ENCODE measurements at regions not wholly inside any gene's neighbourhood (a gene's known extent, or its start where the extent isn't known, plus 50 kb on each side); places are given as distances from the start of the nearest gene placed in this dataset.
A peak's percentile ranks its signal among the peaks of the same experiment; 100 is the strongest.
"Not testable (repeated sequence)": the region's sequence is repeated elsewhere in the genome, so short reads cannot be mapped to it uniquely, and the experiment has no call there.

DNA sequence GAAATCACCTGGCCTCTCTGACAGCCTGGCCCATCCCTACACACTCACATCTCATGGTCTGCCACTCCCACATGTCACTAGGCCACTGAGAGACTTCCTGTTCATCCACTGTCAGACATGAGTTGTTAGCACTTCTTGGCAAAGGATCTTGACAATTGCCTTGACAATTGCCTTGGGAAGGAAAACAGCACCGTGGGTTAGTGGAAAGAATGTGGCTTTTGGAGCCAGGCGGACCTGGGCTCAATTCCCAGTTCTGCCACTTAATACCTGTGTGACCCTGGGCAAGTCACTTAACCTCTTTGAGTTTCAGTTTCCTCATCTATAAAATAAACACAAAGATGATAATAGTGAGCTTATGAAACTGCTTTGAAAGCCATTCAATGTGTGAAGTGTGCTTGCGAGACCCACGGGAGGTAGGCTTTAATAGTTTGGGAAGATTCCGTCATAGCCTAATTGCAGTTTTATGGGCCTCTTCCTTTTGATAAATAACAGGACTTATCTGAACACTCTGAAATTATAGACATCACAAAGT lies 250.4 kb downstream of the C12orf75 start:
- peak; percentile 83 to 85 for DNase-seq (ENCODE audit: low read depth in 2 of 2)

DNA sequence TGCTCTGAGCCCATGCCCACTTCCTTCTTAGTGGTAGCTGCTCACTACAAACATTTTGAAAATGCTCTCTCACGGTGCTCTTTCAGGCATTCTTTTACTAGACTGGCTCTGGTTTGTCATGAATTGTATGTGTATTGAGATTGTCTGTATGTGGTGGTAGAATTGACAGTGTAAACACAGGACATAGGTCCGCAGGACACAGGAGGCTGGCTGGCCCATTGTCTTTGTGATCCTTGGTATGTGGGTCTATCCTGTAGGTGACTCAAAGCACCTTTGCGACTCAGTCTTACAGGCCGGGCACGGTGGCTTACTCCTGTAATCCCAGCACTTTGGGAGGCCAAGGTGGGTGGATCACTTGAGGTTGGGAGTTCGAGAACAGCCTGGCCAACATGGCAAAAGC lies 250.9 kb downstream of the C12orf75 start:
- peak in 1 of 2 donors; percentile 16 for DNase-seq (ENCODE audit: low read depth in 2 of 2)

DNA sequence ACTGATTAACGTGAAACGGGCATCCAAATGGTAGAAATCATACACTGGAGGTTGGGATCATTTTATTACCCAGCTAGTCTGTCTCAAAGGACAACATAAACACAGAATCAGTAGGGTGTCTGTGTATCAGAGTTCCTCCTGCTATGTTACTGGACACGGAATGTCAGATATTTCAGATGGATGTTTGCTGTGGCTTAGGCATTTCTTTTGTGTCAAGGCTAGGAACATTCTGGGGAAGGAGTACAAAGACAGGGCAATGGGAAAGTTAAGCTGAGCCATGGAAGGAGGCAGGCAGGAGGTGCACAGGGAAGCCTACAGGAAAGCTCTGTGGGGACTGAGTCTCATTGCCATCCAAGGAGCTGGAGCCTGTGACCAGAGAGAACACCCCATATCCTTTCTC lies 254.6 kb downstream of the C12orf75 start:
- DNase-seq (ENCODE audit: low read depth in 2 of 2): no peak

DNA sequence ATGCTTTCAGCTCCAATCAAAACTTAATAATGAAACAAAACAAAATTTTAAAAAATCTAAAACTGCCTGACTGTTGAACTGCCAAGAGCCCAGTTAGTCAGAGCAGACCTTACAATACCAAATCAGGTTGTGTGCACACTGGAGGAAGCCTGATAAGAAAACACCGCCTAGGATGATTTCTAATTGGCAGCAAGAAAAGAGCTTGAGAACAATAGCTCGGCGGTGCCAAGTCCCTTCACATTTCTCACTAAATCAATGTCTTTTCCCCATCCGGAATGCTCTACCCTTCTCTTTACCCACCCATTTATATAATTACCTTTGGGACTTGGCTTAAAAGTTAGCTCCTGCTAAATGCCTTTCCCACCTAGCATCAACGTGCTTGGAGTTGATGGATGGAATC lies 256.7 kb downstream of the C12orf75 start:
- peak in 1 of 2 donors; percentile 93 for DNase-seq (ENCODE audit: low read depth in 2 of 2)

DNA sequence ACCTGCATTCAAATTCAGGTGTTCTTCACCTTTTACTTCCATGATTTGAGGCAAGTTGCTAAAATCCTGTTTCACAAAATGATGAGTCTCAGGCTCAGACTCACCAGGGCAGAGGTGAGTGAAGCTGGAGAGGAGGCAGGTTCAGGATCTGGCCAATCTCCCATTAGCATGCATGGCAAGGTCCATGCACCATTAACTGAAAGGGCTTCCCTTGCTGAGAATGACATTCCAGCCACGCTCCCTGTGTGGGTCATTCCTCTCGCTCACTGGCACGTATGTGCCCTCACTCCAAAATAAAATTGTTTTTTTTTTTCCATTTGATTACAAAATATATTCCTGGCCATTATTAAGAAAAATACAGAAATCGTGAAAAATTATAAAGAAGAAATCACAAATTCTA lies 257.6 kb downstream of the C12orf75 start:
- no peak for DNase-seq (ENCODE audit: low read depth in 2 of 2)

DNA sequence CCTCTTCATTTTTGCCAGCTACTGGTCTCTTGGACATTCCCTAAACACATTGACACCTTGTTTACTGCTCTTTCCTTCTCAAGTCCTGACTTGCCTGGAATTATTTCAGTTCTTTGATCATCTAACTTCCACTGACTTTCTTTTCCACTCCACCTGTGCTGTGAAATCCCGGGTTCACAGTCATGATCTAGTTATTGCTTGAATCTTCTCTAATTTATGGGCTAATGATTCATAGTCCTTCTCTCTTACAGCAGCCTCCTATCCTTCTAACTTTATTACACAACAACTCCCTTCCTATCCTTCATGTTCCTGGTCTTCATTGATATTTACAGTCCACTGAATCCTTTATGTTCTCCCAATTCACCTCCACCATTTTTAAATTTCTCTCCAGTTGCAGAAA lies 260.1 kb downstream of the C12orf75 start:
- peak in 1 of 2 donors; percentile 17 for DNase-seq (ENCODE audit: low read depth in 2 of 2)

DNA sequence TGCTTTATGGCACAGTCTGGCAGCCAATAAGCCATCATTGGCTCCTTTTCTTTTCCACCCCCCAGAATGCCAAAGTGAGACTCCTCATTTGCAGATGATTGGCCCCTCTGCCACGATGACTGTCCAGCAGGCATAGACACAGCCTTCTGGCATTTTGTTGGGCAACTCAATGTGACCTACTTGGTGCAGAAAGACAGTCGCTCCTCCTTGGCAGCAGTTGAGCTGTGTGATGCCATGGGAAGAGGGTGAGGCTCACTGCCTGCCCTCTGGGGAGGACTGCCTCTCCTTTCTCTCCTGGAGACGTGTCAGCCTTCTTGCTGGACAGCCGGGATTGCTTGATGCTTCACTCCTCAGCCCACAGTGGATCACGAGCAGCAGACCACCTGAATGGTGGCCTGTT lies 264.9 kb downstream of the C12orf75 start:
- no peak for DNase-seq (ENCODE audit: low read depth in 2 of 2)

DNA sequence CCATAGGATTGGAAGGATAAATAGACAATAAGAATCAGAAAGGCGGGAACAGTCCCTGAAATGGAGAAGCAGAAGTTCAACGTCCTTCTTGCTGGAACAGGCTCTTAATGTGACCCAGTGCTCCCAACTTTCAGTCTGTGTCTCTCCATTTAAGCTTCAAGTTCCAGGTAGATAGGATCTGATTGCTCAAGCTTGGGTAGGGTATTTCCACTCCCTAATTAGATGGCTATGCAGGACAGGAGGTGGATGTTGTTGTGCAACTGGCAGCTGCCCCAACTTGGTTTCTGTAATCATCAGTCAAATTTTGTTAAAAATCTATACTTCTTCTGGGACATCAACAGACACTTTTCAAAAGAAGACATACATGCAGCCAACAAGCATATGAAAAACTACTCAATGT lies 266.2 kb downstream of the C12orf75 start:
- no peak for DNase-seq (ENCODE audit: low read depth in 2 of 2)

DNA sequence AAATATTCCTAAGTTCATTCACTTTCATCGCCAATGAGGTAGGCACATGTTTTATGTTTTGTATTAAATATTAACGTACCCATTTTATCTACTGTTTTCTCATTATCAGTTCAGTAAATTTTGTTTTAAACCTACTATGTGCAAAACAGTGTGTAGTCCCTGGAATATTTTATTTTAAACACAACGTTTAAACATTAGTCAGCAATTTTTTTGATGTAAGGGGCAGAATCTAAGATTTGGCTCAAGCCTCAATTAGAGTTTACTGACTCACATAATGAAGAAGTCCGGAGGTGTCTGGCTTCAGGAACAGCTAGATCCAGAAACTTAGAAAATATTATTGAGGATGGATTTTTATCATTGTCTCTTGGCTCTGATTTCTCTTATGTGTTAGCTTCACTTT lies 267.5 kb downstream of the C12orf75 start:
- no peak for DNase-seq (ENCODE audit: low read depth in 2 of 2)

DNA sequence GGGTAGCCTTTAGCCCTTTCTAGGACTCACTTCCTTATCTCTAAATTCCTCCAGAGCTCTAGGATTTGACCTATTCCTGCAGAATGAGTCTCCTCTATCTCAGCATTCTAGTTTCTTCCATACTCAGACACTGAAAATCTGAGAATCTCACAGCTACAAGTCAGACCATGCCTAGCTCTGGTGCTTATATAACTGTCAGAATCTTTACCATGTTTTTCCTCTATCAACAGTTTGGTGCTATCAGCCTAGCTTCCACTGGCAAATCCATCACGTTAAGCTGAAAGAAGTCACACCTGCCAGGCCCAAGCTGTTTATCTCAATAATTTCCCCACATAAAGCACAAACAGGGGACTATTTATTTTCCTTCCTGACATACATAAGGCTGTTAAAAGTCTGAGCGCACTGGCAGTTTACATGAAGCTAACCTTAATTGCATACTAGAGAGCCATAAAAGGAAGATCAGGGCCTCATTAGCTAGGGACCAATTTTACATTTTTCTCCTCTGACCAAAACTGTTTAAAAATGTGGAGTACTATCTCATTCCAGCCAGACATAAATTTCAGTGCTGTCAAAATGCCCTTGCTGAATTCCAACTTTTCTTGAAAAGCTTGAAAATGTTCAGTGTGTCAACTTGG lies 270.5 kb downstream of the C12orf75 start:
- DNase-seq (ENCODE audit: low read depth in 2 of 2): no peak

DNA sequence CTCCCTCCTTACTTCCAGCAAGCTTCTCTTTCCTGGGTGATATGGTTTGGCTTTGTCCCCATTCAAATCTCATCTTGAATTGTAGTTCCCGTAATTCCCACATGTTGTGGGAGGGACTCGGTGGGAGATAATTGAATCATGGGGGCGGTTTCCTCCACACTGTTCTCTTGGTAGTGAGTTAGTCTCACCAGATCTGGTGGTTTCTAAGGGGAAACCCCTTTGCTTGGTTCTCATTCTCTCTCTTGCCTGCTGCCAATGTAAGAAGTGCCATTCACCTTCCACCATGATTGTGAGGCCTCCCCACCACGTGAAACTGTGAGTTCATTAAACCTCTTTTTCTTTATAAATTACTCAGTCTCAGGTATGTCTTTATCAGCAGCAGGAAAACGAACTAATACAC lies 271.8 kb downstream of the C12orf75 start:
- not testable (repeated sequence) for DNase-seq (ENCODE audit: low read depth in 2 of 2)

DNA sequence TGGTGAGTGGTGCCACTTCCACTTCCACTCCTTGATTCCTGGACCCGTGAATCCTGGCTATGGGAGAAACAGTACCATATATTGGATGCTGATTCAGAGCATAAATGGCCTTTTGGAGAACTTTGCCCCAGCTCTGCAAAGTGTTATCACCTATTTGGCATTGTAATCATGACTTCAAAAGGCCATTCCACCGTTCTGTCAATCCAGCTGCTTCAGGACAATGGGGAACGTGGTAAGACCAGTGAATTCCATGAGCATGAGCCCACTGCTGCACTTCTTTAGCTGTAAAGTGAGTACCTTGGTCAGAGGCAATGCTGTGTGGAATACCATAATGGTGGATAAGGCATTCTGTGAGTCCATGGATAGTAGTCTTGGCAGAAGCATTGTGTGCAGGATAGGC lies 273.8 kb downstream of the C12orf75 start:
- not testable (repeated sequence) for DNase-seq (ENCODE audit: low read depth in 2 of 2)

DNA sequence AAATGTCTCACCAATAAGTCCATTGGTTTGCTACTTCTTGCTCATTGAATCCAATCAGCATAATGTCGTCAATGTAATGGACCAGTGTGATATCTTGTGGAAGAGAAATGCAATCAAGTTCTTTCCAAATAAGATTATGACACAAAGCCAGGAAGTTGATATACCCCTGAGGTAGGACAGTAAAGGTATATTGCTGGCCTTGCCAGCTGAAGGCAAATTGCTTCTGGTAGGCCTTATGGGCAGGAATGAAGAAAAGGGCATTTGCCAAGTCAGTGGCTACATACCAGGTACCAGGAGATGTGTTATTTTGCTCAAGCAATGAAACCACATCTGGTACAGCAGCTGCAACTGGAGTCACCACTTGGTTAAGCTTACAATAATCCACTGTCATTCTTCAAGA lies 276.1 kb downstream of the C12orf75 start:
- DNase-seq (ENCODE audit: low read depth in 2 of 2): not testable (repeated sequence)

DNA sequence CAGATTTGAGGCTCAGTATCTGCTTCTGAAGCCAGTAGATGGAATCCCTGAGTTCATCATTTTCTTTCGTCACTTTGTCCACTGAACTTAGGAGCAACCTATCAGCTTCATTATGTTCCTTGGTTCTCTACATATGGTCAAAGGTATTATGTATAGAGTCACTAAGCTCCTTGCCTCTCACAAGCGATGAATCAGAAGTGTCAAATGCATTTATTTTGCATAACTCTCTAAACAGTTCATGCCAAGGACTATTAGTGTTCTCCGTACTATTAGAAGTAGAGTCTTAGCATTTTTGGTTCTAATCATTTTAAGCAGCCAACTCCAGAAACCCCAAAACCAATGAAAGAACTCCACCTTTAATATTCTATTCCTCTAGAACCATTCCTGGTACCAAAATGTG lies 278.5 kb downstream of the C12orf75 start:
- DNase-seq (ENCODE audit: low read depth in 2 of 2): not testable (repeated sequence)

DNA sequence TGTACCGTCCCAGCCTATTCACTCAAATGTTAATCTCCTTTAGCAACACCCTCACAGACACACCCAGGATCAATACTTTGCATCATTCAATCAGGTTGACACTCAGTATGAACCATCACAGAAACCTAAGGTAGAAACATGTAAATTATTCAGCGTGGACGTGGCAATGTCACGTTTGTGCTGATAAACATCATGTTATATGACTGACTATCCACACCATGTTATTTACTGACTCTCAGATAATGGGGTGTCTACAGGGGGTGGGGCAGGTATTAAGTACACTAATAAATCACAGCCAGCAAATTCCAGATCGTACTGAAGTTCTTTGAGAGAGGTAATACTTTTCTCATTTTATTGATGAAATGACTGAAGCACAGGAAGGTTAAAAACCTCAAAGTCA lies 280.0 kb downstream of the C12orf75 start:
- DNase-seq (ENCODE audit: low read depth in 2 of 2): no peak

DNA sequence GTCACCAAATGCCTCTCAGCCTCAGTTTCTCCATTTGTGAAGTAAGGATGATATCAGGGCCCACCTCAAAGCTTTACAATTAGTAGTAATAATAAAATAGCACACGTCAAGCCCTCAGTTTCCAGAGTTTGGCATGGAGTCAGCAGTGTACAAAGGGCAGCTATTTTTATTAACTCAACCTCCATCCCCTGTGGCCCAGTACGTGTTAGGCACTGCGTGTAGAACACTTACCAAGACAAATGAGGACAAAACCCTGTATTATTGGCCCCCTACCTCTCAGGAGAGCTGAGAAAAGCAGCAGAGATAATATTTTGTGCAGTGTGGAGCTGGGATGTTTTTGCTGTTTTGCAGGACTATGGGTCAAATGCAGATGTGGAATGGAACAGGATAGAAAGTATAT lies 280.8 kb downstream of the C12orf75 start:
- DNase-seq (ENCODE audit: low read depth in 2 of 2): no peak

DNA sequence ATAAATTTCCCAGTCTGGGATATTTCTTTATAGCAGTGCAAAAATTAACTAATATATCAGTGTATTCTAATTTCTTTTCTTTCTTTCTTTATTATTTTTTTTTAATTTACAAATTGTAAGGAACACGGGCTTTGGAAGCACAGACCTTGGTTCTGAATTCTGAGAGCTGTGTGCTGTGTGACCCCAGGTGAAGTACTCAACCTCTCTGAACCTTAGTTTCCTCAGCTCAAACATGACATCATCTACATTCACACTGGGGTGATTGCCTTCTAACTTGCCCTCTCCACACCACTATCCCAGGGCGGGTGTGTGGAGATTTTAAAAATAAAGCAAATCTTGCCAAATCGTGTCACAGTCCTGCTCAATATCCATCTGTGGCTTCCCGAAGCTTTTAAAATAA lies 282.8 kb downstream of the C12orf75 start:
- no peak for DNase-seq (ENCODE audit: low read depth in 2 of 2)

DNA sequence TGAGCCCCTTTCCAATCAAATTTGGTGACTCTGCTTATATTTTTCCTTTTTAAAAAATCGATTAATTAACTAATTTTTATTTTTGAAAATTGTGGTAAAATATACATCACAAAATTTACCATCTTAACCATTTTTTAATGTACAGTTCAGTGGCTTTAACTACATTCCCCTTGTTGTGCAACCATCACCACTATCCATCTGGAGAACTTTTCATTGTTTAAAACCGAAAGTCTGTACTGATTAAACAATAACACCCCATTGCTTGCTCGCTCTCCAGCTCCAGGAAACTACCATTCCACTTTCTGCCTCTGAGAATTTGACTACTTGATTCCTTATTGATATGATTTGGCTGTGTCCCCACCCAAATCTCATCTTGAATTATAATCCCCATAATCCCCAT lies 283.4 kb downstream of the C12orf75 start:
- no peak for DNase-seq (ENCODE audit: low read depth in 2 of 2)

DNA sequence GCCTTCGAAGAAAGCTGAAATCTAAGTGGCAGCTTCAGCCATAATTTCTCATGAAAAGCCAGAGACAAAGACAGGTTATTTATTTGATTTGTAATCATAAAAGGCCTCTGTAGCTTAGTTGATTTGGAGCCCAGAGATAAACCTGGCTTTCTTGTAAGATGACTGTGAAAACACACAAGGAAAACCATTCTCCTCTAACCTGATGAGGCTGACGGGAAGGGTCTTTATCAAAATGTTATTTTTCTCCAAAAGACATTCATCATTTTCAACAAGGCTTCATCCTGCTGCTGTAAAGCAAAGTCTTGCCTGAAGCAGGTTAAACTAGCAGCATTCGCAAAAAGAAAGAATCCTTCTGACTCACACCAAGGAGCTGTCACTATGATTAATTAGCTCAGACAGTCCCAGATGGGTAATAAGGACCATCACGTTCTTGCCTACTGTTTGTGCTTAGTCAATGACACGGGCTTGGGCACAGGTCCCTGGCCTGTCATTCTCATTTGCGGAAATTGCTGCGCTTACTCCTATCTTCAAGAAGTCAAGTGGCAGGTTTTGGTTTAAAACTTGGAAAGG lies 286.6 kb downstream of the C12orf75 start:
- no peak for DNase-seq (ENCODE audit: low read depth in 2 of 2)

DNA sequence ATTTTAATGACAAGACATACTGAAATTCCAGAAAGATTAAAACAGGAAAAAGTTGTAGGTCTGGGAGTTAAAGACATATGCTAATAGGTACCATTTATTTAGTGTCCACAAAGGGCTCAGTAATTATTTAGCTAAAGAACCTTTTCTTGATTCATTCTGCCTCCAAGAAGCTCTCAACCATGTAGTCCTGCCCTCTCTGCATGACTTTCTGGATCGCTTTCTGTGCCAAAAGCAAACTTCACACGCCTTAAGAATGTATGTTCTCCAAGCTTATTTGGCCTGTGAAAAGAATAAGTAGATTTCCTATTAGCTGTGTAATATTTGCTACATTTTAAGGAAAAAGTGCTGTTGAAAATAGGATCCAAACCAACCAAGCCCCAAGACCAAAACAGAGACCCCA lies 291.7 kb downstream of the C12orf75 start:
- DNase-seq (ENCODE audit: low read depth in 2 of 2): no peak

DNA sequence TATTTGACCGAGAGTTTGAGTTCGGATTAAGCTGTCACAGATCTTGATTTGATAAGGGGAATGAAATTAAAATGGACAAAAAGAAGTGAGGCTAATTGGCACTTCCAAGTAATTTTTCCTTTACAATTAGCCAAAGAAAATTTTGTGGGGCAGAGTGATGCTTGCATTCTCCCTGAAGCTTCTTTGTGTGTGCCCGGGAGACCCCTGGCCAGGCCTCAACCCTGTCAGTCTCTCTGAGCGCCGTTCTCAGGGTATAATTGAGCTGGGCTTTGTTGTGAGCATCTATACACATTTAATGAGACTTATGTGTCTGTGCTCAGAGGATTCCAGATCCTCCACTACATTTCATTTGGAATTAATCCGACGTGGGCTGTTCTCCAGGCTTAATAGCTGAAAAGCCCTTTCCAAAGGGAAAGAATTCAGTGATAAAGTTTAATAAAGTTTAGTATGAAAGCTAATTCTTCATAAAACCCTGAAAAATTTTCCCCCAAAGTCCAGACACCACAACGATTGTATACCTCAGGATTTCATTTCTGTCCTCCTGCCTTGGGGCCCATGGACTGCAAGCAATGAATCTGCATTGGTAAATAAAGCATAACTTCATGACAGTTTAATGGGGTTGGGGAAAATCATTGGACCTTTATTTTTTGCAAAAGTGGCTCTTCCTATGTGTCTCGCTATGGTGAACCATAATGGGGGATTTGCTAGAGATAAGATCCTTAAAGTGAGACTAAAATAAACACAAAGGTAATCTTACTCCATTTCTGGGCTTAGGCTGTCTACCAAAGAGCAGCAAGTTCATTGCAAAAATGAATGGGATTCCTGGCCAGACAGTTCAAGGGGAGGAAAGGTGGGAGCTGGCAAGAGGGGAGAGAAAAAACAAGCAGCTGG lies 292.6 kb downstream of the C12orf75 start:
- DNase-seq (ENCODE audit: low read depth in 2 of 2): no peak

DNA sequence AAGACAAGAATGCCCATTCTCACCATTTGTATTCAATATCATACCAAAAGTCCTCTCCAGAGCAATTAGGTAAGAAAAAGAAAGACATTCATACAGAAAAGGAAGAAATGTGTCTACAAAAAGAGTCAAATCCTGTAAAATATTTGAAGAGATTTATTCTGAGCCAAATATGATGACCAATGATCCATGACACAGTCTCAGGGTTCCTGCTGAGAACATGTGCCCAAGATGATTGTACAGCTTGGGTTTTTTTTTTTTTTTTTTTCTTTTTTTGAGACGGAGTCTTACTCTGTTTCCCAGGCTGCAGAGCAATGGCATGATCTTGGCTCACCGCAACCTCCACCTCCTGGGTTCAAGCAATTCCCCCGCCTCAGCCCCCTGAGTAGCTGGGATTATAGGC lies 296.2 kb downstream of the C12orf75 start:
- DNase-seq (ENCODE audit: low read depth in 2 of 2): no peak

DNA sequence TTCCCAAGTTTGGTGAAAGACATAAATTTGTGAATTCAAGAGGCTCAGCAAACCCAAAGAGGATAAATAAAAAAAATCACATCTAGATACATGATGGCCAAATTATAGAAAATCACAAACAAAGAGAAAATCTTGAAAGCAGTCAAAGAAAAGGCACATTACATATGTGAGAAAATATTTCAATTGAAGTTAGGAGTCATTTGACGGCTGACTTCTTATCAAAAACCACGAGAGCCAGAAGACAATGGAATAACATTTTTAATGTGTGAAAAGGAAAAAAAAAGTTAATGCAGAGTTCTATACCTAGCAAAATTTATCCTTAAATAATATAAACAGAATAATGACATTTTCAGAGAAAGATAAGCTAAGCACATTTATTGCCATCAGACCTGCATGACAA lies 307.0 kb downstream of the C12orf75 start:
- DNase-seq (ENCODE audit: low read depth in 2 of 2): no peak
